ENCODE measurements at regions not wholly inside any gene's neighbourhood (a gene's known extent, or its start where the extent isn't known, plus 50 kb on each side); places are given as distances from the start of the nearest gene placed in this dataset.

GRCh38 chr22:35152316-35152715 lies 86.4 kb downstream of the ISX start:
- TF ChIP-seq CTCF (IDR thresholded peaks at IDR 0.05; ENCODE audit: low read depth, low read length) (no peak), POLR2A (IDR thresholded peaks at IDR 0.05; ENCODE audit: extremely low read depth, insufficient read length) (no peak), MAX (IDR thresholded peaks at IDR 0.05; ENCODE audit: low read depth, low read length) (no peak), MYC (IDR thresholded peaks at IDR 0.05; ENCODE audit: low read depth, low read length) (no peak)

All from NB4 (cell line).